Panc1 (cell line): ENCODE measurements at regions not wholly inside any gene's neighbourhood (a gene's known extent, or its start where the extent isn't known, plus 50 kb on each side); places are given as distances from the start of the nearest gene placed in this dataset.
"Not testable (repeated sequence)": the region's sequence is repeated elsewhere in the genome, so short reads cannot be mapped to it uniquely, and the experiment has no call there.

Experiments
- ATAC-seq: fragments of 200-7000 bp; cut with Tn5 transposase; 2 replicates; pipeline ENCODE4 v1.9.1; 2020; ENCODE audit warnings: mild to moderate bottlenecking, moderate library complexity
- BruUV-seq: library from RNA; stranded (reverse); fragments of 400-500 nt; replicated peaks from 2 replicates; lab custom pipeline; 2021; lab: Mats Ljungman, UMichigan
- CTCF ChIA-PET: fragments of 300-600 bp; sonication (Branson Sonifier 250); formaldehyde crosslinking; loops from one replicate; lab custom pipeline; 2022; ENCODE audit warnings: antibody characterized with exemption; lab: Charles Lee
- POLR2A ChIA-PET: fragments of 300-600 bp; sonication (Branson Sonifier 250); formaldehyde crosslinking; loops from one replicate; lab custom pipeline; 2022; ENCODE audit warnings: antibody characterized with exemption; lab: Charles Lee
- DNase-seq: peaks from one replicate; pipeline ENCODE4 v3.0.0-alpha.2; 2010; ENCODE audit warnings: low read depth, low spot score
- H3K27ac ChIP-seq: 2 replicates; pipeline ENCODE4 v1.5.1; 2011; ENCODE audit warnings: mild to moderate bottlenecking, low read length, inconsistent platforms
- H3K27me3 ChIP-seq: fragments of 200-500 bp; sonication (Bioruptor generic); 2 replicates; pipeline ENCODE4 v1.6.0; 2014; ENCODE audit warnings: low read length, inconsistent platforms; ENCODE audit not compliant: control insufficient read depth, insufficient read depth
- H3K36me3 ChIP-seq: fragments of 200-500 bp; sonication (Bioruptor generic); 2 replicates; pipeline ENCODE4 v1.5.1; 2014; ENCODE audit warnings: inconsistent platforms, mild to moderate bottlenecking, low read length, moderate library complexity; ENCODE audit not compliant: control insufficient read depth, insufficient read depth
- H3K4me1 ChIP-seq: 2 replicates; pipeline ENCODE4 v1.5.1; 2011; ENCODE audit warnings: inconsistent platforms, mild to moderate bottlenecking, low read length, moderate library complexity; ENCODE audit not compliant: control insufficient read depth, insufficient read depth
- H3K4me3 ChIP-seq, 2 experiments: 2 replicates each; pipeline ENCODE4 v1.5.1; 2011 to 2012; ENCODE audit warnings: low read depth in 2 of 2, low read length in 2 of 2, mild to moderate bottlenecking in 2 of 2, inconsistent platforms in 1 of 2, moderate library complexity in 1 of 2
- H3K9me3 ChIP-seq: fragments of 200-500 bp; sonication (Bioruptor generic); 2 replicates; pipeline ENCODE4 v1.5.1; 2014; ENCODE audit warnings: low read depth, mild to moderate bottlenecking, inconsistent platforms, low read length, moderate library complexity; ENCODE audit not compliant: control insufficient read depth, insufficient read depth
- POLR2AphosphoS5 ChIP-seq: IDR thresholded peaks from 2 replicates; pipeline ENCODE4 v1.6.1; 2012; ENCODE audit warnings: mild to moderate bottlenecking, low read depth, low read length, moderate library complexity
- SIN3A ChIP-seq: IDR thresholded peaks from 2 replicates; pipeline ENCODE4 v1.6.1; 2012; ENCODE audit warnings: low read depth, mild to moderate bottlenecking, low read length, moderate library complexity, borderline replicate concordance; ENCODE audit not compliant: insufficient read depth
- TCF7L2 ChIP-seq: IDR thresholded peaks from 2 replicates; pipeline ENCODE4 v1.6.1; 2011; ENCODE audit warnings: mild to moderate bottlenecking, low read depth, low read length, inconsistent platforms
- in situ Hi-C: cut with HindIII; loops from 2 replicates; pipeline ENCODE4 v1.10.0; 2016; ENCODE audit warnings: low sequenced_read_pairs, low pct_unique_long_range_greater_than_20kb
- intact Hi-C: fragments of 100-400 bp; cut with micrococcal nuclease; formaldehyde crosslinking; loops from one replicate; pipeline ENCODE4 v1.10.0; 2022; ENCODE audit not compliant: unreplicated experiment
- TF ChIP-seq, protein P1 (sequence below): fragments of 450-650 bp; IDR thresholded peaks from 2 replicates; pipeline ENCODE4 v1.5.1; 2017; ENCODE audit warnings: mild to moderate bottlenecking
- TF ChIP-seq, protein P2 (sequence below), 2 experiments: IDR thresholded peaks; 2 replicates each; pipeline ENCODE4 v1.6.1; 2011 to 2012; ENCODE audit warnings: low read depth in 2 of 2, control low read depth in 1 of 2, low read length in 1 of 2, mild to moderate bottlenecking in 1 of 2, moderate library complexity in 1 of 2; ENCODE audit not compliant: insufficient read depth in 1 of 2

DNA sequence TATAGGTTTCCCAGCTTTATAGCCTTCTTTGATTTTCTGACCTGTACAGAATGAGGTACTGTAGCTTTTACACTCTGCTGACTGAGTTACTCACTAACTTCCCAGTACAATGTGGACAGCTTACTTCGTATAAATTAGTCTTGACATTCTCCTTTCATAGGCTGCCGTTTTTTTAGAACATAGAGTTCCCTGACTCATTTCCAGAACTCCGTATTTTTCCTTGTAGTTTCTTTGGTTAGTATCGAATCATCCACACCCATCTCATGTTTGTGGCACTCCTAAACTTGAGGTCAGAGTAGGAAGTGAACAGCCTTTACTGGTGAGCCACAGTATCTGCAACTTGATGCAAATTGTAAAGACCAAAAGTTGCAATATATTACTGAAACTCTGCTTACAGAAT lies 303.9 kb downstream of the SLITRK5 start:
- no peak overlapping the region for H3K4me3 ChIP-seq
- no peaks in the 10 kb centered on the region for H3K27me3 ChIP-seq
- no peak for DNase-seq
- H3K4me1 ChIP-seq, result no peaks in the 10 kb centered on the region
- no peak for TF ChIP-seq POLR2AphosphoS5
- intact Hi-C loops (no loop called here), in situ Hi-C loops (no loop called here)
- no TSS peak for BruUV-seq
- H3K36me3 ChIP-seq, result no peaks in the 10 kb centered on the region
- no peak overlapping the region for H3K27ac ChIP-seq
- ATAC-seq, result no peak
- ChIA-PET POLR2A (no interaction called here), CTCF (no interaction called here)
- H3K9me3 ChIP-seq, result no peaks in the 10 kb centered on the region

DNA sequence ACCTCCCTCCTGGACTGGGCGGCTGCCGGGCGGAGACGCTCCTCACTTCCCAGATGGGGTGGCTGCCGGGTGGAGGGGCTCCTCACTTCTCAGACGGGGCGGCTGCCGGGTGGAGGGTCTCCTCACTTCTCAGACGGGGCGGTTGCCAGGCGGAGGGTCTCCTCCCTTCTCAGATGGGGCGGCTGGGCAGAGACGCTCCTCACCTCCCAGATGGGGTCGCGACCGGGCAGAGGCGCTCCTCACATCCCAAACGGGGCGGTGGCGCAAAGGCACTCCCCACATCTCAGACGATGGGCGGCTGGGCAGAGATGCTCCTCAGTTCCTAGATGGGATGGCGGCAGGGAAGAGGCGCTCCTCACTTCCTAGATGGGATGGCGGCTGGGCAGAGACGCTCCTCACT lies 305.5 kb downstream of the SLITRK5 start:
- DNase-seq, in situ Hi-C loops, ATAC-seq, H3K27ac ChIP-seq, H3K36me3 ChIP-seq, POLR2A ChIA-PET, CTCF ChIA-PET, H3K9me3 ChIP-seq, intact Hi-C loops, H3K27me3 ChIP-seq, H3K4me3 ChIP-seq, H3K4me1 ChIP-seq, BruUV-seq: not testable (repeated sequence)

DNA sequence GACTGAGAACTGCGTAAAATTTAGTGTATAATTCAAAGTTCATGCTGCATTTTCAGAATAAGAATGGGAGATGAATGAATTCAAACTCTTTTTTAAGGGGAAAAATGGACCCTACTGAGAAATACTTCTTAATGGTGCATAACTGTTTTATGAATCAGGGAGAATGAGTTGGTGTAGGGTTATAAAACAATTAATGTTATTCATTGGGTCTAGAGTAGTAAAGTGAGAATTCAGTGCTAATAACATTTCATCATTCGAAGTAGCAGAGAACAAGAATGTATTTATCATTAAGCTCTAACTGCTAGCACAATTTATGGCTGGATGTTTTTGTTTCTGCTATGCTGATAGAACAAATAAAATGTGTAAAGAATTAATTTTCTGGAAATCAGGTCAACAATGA lies 310.2 kb downstream of the SLITRK5 start:
- no peak for DNase-seq
- ChIA-PET POLR2A (no interaction called here), CTCF (no interaction called here)
- Histone ChIP-seq H3K27me3 (no peaks in the 10 kb centered on the region), H3K4me3 (no peak overlapping the region), H3K36me3 (no peaks in the 10 kb centered on the region), H3K9me3 (0 out of 2 replicates have a peak, but pooled peaks cover 3% of the 10 kb centered on the region), H3K27ac (no peak overlapping the region), H3K4me1 (no peaks in the 10 kb centered on the region)
- no peak for ATAC-seq
- BruUV-seq, result no TSS peak
- in situ Hi-C loops, result no loop called here
- intact Hi-C loops, result no loop called here
- TF ChIP-seq, protein P1, sequence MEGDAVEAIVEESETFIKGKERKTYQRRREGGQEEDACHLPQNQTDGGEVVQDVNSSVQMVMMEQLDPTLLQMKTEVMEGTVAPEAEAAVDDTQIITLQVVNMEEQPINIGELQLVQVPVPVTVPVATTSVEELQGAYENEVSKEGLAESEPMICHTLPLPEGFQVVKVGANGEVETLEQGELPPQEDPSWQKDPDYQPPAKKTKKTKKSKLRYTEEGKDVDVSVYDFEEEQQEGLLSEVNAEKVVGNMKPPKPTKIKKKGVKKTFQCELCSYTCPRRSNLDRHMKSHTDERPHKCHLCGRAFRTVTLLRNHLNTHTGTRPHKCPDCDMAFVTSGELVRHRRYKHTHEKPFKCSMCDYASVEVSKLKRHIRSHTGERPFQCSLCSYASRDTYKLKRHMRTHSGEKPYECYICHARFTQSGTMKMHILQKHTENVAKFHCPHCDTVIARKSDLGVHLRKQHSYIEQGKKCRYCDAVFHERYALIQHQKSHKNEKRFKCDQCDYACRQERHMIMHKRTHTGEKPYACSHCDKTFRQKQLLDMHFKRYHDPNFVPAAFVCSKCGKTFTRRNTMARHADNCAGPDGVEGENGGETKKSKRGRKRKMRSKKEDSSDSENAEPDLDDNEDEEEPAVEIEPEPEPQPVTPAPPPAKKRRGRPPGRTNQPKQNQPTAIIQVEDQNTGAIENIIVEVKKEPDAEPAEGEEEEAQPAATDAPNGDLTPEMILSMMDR, result no peak
- TF ChIP-seq, protein P2, sequence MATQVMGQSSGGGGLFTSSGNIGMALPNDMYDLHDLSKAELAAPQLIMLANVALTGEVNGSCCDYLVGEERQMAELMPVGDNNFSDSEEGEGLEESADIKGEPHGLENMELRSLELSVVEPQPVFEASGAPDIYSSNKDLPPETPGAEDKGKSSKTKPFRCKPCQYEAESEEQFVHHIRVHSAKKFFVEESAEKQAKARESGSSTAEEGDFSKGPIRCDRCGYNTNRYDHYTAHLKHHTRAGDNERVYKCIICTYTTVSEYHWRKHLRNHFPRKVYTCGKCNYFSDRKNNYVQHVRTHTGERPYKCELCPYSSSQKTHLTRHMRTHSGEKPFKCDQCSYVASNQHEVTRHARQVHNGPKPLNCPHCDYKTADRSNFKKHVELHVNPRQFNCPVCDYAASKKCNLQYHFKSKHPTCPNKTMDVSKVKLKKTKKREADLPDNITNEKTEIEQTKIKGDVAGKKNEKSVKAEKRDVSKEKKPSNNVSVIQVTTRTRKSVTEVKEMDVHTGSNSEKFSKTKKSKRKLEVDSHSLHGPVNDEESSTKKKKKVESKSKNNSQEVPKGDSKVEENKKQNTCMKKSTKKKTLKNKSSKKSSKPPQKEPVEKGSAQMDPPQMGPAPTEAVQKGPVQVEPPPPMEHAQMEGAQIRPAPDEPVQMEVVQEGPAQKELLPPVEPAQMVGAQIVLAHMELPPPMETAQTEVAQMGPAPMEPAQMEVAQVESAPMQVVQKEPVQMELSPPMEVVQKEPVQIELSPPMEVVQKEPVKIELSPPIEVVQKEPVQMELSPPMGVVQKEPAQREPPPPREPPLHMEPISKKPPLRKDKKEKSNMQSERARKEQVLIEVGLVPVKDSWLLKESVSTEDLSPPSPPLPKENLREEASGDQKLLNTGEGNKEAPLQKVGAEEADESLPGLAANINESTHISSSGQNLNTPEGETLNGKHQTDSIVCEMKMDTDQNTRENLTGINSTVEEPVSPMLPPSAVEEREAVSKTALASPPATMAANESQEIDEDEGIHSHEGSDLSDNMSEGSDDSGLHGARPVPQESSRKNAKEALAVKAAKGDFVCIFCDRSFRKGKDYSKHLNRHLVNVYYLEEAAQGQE (IDR thresholded peaks at IDR 0.05; ENCODE audit: insufficient read depth in 1 of 2, low read depth in 2 of 2, low read length in 1 of 2), result no peak
- TF ChIP-seq TCF7L2 (no peak), SIN3A (no peak), POLR2AphosphoS5 (no peak)
